K562 (cell line): ENCODE measurements at regions not wholly inside any gene's neighbourhood (a gene's known extent, or its start where the extent isn't known, plus 50 kb on each side); places are given as distances from the start of the nearest gene placed in this dataset.

ENCODE experiments used
- MAFF ChIP-seq: IDR thresholded peaks from 2 replicates; pipeline ENCODE4 v1.6.1; 2012; ENCODE audit warnings: low read length, improper control_type of control experiment
- RBM39 ChIP-seq: fragments of 200-400 bp; formaldehyde crosslinking; optimal IDR thresholded peaks from 2 replicates; pipeline ENCODE3; 2018; ENCODE audit warnings: low read depth, low read length
- TF ChIP-seq, protein P1 (sequence below): sonication (generic); formaldehyde crosslinking; IDR thresholded peaks from 2 replicates; pipeline ENCODE4 v1.8.0; 2023; ENCODE audit warnings: mild to moderate bottlenecking, missing genetic modification reagents
- TF ChIP-seq, protein P2 (sequence below): fragments of 250-450 bp; sonication (Bioruptor Pico); IDR thresholded peaks from 2 replicates; pipeline ENCODE4 v1.8.0; 2022; ENCODE audit warnings: moderate library complexity, mild to moderate bottlenecking, inconsistent platforms

DNA sequence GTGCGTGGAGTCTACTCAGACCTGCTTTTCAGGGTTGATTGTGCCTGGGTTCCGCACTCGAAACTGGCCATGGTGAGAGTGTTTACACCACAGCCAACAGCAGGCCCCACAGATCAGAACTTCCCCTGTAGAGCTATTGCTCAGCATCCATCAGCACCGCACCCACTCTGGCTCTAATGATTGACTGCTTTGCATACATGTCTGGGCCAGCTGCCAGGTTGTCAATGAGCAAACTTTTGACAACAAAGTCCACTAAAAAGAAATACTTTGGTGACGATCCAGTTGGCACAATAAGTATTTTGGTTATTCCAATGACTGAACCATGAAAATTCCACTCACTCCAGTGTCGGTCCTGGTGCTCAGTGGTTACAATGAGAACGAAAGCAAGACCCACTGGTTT, 190.7 kb downstream of the FOXL1 start:
- no peak for TF ChIP-seq RBM39
- TF ChIP-seq MAFF: no peak
- TF ChIP-seq, protein P1, sequence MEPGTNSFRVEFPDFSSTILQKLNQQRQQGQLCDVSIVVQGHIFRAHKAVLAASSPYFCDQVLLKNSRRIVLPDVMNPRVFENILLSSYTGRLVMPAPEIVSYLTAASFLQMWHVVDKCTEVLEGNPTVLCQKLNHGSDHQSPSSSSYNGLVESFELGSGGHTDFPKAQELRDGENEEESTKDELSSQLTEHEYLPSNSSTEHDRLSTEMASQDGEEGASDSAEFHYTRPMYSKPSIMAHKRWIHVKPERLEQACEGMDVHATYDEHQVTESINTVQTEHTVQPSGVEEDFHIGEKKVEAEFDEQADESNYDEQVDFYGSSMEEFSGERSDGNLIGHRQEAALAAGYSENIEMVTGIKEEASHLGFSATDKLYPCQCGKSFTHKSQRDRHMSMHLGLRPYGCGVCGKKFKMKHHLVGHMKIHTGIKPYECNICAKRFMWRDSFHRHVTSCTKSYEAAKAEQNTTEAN: no peak
- TF ChIP-seq, protein P2, sequence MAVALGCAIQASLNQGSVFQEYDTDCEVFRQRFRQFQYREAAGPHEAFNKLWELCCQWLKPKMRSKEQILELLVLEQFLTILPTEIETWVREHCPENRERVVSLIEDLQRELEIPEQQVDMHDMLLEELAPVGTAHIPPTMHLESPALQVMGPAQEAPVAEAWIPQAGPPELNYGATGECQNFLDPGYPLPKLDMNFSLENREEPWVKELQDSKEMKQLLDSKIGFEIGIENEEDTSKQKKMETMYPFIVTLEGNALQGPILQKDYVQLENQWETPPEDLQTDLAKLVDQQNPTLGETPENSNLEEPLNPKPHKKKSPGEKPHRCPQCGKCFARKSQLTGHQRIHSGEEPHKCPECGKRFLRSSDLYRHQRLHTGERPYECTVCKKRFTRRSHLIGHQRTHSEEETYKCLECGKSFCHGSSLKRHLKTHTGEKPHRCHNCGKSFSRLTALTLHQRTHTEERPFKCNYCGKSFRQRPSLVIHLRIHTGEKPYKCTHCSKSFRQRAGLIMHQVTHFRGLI (CRISPR knock-in tag): no peak
